ENCODE measurements at regions not wholly inside any gene's neighbourhood (a gene's known extent, or its start where the extent isn't known, plus 50 kb on each side); places are given as distances from the start of the nearest gene placed in this dataset.

DNA sequence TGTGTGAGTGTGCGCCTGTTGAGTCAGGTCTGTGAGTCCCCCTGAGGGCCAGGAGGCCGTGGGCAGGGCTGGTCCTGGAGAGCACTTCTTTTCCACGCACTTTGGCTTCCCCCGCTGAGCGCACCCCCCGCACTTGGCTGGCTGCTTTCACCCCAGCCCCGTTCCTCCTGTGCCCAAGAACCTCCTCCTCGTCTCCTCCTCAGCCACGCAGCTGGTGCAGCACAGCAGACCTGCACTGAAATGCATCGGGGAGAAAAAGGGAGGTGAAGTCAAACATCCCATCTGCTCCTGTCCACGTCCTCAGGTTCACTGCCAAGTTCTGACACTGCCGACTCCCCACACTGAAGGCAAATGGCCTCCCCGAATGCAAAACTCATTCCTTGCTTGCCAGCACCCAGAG lies 362.7 kb upstream of the SFSWAP start (continued):
- TF ChIP-seq FOSL1 (IDR thresholded peaks at IDR 0.05; ENCODE audit: insufficient read depth, low read depth, low read length): no peak
- TF ChIP-seq POU5F1 (IDR thresholded peaks at IDR 0.05; ENCODE audit: low read depth, low read length): no peak

Measured in H1 (cell line).